GM12874 (cell line): ENCODE measurements at regions not wholly inside any gene's neighbourhood (a gene's known extent, or its start where the extent isn't known, plus 50 kb on each side); places are given as distances from the start of the nearest gene placed in this dataset.

Experiments
- CTCF ChIP-seq: IDR thresholded peaks from 2 replicates; pipeline ENCODE4 v1.5.1; 2011; ENCODE audit warnings: low read depth, mild to moderate bottlenecking, control low read depth, low read length, moderate library complexity; ENCODE audit not compliant: insufficient read depth

- TF ChIP-seq CTCF, result no peak
These were observed 52.5 kb upstream of the NEDD4L start for GRCh38 chr18:57991552-57991951.

GRCh38 chr18:57989536-57989935 is 54.5 kb upstream of the NEDD4L start:
- no peak for TF ChIP-seq CTCF

GRCh38 chr18:57984490-57985115 is 59.4 kb upstream of the NEDD4L start:
- no peak for TF ChIP-seq CTCF

- TF ChIP-seq CTCF, result no peak
These were observed 60.1 kb upstream of the NEDD4L start for GRCh38 chr18:57983965-57984364.

- TF ChIP-seq CTCF, result no peak
These were observed 60.6 kb upstream of the NEDD4L start for GRCh38 chr18:57983472-57983871.

- no peak for TF ChIP-seq CTCF
These were observed 61.5 kb upstream of the NEDD4L start for GRCh38 chr18:57982372-57983021.

GRCh38 chr18:57981308-57982028 is 62.6 kb upstream of the NEDD4L start:
- no peak for TF ChIP-seq CTCF
